Activated T-cell treated with anti-CD3 and anti-CD28 coated beads, Interleukin-2, amount 50 U/mL, for 4 hours (primary cell): ENCODE measurements at regions not wholly inside any gene's neighbourhood (a gene's known extent, or its start where the extent isn't known, plus 50 kb on each side); places are given as distances from the start of the nearest gene placed in this dataset.
"Not testable (repeated sequence)": the region's sequence is repeated elsewhere in the genome, so short reads cannot be mapped to it uniquely, and the experiment has no call there.

ENCODE experiments used
- ATAC-seq, 2 donors: fragments of 200-7000 bp; cut with Tn5 transposase; one replicate each; pipeline ENCODE4 v1.10.0; 2021
- DNase-seq: peaks from one replicate; pipeline ENCODE4 v3.0.0-alpha.2; 2020
- H3K27me3 Mint-ChIP-seq: one replicate; pipeline ENCODE4 v1.8.0; 2021; ENCODE audit warnings: low read depth, mixed read lengths
- H3K36me3 Mint-ChIP-seq: one replicate; pipeline ENCODE4 v1.8.0; 2022; ENCODE audit warnings: mixed read lengths; ENCODE audit not compliant: insufficient read depth
- H3K4me1 Mint-ChIP-seq: one replicate; pipeline ENCODE4 v1.8.0; 2021; ENCODE audit warnings: low read depth, mixed read lengths
- H3K4me3 Mint-ChIP-seq: one replicate; pipeline ENCODE4 v1.8.0; 2021; ENCODE audit warnings: mild to moderate bottlenecking, moderate library complexity, mixed read lengths
- H3K9me3 Mint-ChIP-seq: one replicate; pipeline ENCODE4 v1.8.0; 2021; ENCODE audit warnings: mixed read lengths

DNA sequence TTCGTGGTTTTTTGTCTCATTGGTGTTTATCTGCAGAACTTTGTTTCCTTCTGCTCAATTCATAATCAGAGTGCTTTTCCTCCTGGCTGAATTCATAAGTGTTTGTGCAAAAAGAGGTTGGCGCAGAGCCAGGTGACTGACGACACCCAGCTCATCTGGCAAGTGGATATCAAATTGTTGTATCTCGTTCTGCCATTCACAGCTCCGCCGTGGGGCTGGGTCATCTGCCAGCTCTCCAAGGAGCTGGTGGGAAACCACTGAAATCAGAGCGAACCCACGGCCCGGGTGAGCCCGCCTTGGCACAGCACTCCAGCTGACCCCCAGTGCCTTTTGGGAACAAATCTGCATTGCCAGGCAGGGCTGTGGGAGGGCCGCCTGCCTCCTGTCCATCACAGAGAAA is 110.7 kb upstream of the DRD5 start:
- not testable (repeated sequence) for DNase-seq, ATAC-seq, H3K36me3 Mint-ChIP-seq, H3K9me3 Mint-ChIP-seq, H3K27me3 Mint-ChIP-seq, H3K4me1 Mint-ChIP-seq, H3K4me3 Mint-ChIP-seq

DNA sequence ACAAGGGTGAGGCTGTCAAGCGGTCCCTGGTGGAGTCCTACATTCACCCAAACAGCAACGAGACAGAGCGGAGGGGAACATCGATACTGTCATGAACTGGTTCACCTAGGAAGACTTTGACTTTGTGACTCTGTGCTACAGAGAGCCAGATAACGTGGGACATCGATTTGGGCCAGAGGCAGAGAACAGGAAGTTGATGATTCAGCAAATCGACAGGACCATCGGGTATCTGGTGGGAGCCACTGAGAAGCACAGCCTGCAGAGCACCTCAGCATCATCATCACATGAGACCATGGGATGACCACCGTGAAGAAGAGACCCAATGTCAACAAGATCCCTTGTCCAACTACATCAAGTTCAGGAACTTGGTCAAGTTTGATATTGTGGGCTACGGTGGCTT is 104.1 kb upstream of the DRD5 start:
- not testable (repeated sequence) for H3K4me3 Mint-ChIP-seq, H3K27me3 Mint-ChIP-seq, H3K9me3 Mint-ChIP-seq, H3K4me1 Mint-ChIP-seq, H3K36me3 Mint-ChIP-seq, ATAC-seq, DNase-seq

DNA sequence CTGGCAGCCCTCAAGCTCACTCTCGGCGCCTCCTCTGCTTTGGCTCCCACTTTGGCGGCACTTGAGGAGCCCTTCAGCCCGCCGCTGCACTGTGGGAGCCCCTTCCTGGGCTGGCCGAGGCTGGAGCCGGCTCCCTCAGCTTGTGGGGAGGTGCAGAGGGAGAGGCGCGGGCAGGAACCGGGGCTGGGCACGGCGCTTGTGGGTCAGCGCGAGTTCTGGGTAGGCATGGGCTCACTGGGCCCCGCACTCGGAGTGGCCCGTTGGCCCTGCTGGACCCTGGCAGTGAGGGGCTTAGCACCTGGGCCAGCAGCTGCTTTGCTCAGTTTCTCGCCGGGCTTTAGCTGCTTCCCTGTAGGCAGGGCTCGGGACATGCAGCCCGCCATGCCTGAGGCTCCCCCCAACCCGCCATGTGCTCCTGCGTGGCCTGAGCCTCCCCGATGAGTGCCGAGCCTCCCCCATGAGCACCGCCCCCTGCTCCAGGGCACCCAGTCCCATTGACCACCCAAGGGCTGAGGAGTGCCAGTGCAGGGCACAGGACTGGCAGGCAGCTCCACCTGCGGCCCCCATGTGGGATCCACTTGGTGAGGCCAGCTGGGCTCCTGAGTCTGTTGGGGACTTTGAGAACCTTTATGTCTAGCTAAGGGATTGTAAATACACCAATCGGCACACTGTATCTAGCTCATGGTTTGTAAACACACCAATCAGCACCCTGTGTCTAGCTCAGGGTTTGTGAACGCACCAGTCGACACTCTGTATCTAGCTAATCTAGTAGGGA is 101.5 kb upstream of the DRD5 start:
- no peak for ATAC-seq
- no peaks in the 10 kb centered on the region for H3K4me1 Mint-ChIP-seq
- peaks cover 4% of the 10 kb centered on the region for H3K27me3 Mint-ChIP-seq
- no peaks in the 10 kb centered on the region for H3K36me3 Mint-ChIP-seq
- no peak overlapping the region for H3K4me3 Mint-ChIP-seq
- no peak for DNase-seq
- no peaks in the 10 kb centered on the region for H3K9me3 Mint-ChIP-seq

DNA sequence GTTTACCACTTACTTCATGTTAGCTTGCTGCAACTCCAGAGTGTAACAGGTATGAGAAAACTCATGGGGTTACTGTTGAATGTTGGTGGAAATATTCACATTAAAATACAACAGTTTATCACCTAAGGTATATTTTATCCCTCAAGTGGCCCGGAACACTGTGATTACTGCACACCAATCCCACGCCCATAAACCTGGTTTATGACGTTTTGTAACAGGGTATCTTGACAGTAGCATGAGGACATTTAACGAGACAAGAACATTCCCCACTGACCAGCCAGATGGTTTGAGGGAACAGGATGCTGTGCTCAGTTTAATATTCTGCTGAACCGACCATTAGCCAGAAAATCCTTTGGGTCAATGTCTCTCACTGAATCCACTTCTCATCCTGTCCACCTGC is 98.3 kb upstream of the DRD5 start:
- not testable (repeated sequence) for H3K9me3 Mint-ChIP-seq, ATAC-seq, H3K36me3 Mint-ChIP-seq, H3K4me1 Mint-ChIP-seq, DNase-seq, H3K4me3 Mint-ChIP-seq, H3K27me3 Mint-ChIP-seq

GRCh38 chr4:9685016-9685415 is 96.4 kb upstream of the DRD5 start:
- H3K36me3 Mint-ChIP-seq, H3K9me3 Mint-ChIP-seq, ATAC-seq, DNase-seq, H3K27me3 Mint-ChIP-seq, H3K4me1 Mint-ChIP-seq, H3K4me3 Mint-ChIP-seq: not testable (repeated sequence)

- peaks cover 1% of the 10 kb centered on the region for H3K27me3 Mint-ChIP-seq
- H3K4me1 Mint-ChIP-seq: peaks cover under 1% of the 10 kb centered on the region
- no peaks in the 10 kb centered on the region for H3K36me3 Mint-ChIP-seq
- H3K4me3 Mint-ChIP-seq: no peak overlapping the region
- DNase-seq (no peak), ATAC-seq (no peak)
- no peaks in the 10 kb centered on the region for H3K9me3 Mint-ChIP-seq
These were observed 95.7 kb upstream of the DRD5 start for GRCh38 chr4:9685692-9686091.

DNA sequence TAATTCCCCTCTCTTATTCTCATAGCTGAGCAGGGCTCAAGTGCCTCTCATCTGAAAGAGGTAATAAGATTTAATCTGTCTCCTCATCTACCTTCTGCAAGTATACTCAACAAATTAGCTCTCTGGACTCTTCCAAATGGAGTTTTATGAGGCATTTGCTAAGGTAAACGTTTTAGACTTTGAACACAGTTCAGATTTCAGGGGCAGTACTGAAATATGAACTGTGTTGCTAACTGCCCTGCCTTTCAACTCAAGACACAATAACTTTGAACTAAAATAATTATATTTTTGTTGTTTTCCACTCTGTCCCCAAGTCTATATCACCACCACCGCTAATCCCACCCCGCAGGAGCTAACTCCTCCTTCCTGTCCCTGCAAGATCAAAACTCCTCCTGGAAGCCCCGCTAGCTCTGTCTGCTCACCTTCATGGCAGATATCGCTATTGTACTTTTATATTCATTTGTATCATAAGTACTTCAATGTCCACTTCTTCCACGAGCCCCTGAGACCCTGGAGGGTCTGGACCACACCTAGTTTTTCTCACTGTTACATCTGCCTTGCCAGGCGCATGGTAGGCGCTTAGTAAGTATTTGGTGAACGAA is 90.7 kb upstream of the DRD5 start:
- H3K27me3 Mint-ChIP-seq, DNase-seq, H3K36me3 Mint-ChIP-seq, ATAC-seq, H3K9me3 Mint-ChIP-seq: not testable (repeated sequence)
- Mint-ChIP-seq H3K4me3 (peak overlapping the region; percentile 79), H3K4me1 (peaks cover 18% of the 10 kb centered on the region)

GRCh38 chr4:9691238-9692065 is 90.0 kb upstream of the DRD5 start:
- Mint-ChIP-seq H3K4me1 (peaks cover 18% of the 10 kb centered on the region), H3K4me3 (peak overlapping the region; percentile 79), H3K9me3 (no peaks in the 10 kb centered on the region), H3K27me3 (no peaks in the 10 kb centered on the region), H3K36me3 (no peaks in the 10 kb centered on the region)
- DNase-seq: peak; percentile 85
- ATAC-seq: peak; percentile 100

DNA sequence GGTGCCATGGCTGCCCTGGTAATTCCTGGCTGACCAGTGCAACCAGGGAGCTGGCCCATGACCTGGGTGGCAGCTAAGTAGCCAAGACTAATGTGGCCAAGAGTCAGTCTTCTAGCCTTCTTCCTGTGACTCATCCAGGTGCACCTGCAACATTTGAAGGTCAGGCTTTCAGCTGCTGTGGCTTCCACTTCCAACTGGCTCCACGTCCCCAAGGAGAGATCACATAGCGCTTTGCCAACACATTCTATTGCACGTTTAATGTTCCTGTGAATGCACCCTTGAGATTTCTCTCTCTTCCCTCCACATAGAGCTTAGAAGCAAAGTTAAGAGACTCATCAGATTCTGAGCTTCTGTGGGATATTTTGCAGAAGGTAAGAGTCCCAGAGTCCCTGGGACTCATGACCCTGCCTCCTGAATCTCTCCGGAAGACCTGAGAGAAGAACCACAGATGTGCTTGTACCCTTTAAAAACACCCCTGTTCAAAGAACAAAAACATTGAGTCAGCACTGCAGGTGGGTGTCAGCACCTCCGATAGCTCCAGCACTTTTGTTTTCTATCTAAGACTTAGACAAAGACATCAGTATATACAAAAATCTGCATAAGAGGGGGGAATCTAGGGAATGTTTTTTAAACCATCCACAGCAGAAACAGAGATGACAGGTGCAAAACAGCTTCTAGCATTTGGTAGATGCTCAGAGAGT is 88.5 kb upstream of the DRD5 start:
- DNase-seq, H3K4me3 Mint-ChIP-seq, H3K27me3 Mint-ChIP-seq, ATAC-seq, H3K9me3 Mint-ChIP-seq, H3K36me3 Mint-ChIP-seq: not testable (repeated sequence)
- H3K4me1 Mint-ChIP-seq: peaks cover 18% of the 10 kb centered on the region

- not testable (repeated sequence) for DNase-seq, H3K9me3 Mint-ChIP-seq, H3K4me3 Mint-ChIP-seq, H3K27me3 Mint-ChIP-seq, ATAC-seq, H3K36me3 Mint-ChIP-seq
- H3K4me1 Mint-ChIP-seq: peaks cover 18% of the 10 kb centered on the region
These were observed 87.0 kb upstream of the DRD5 start for GRCh38 chr4:9694403-9694802.

DNA sequence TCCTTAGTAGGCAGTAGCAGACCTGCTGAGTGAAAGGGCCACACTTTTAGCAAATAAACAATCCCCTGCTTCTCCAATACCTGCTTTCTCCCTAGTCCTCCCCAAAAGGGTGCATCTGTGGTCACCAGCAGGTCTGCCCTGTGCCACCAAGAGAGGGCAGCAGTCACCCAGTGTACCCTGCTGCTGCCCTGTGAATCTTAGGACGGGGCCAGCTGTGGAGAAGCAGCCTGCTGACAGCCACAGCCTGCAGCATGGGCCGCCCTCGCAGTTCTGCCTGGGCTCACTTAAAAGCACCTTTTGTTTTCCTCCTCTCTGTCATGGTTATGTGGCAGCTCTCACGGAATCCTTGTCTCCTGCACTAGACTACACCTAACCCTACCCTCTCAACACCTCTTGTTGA is 85.4 kb upstream of the DRD5 start:
- not testable (repeated sequence) for H3K4me3 Mint-ChIP-seq, H3K36me3 Mint-ChIP-seq, H3K9me3 Mint-ChIP-seq, DNase-seq, H3K27me3 Mint-ChIP-seq, ATAC-seq
- H3K4me1 Mint-ChIP-seq: peaks cover 14% of the 10 kb centered on the region

DNA sequence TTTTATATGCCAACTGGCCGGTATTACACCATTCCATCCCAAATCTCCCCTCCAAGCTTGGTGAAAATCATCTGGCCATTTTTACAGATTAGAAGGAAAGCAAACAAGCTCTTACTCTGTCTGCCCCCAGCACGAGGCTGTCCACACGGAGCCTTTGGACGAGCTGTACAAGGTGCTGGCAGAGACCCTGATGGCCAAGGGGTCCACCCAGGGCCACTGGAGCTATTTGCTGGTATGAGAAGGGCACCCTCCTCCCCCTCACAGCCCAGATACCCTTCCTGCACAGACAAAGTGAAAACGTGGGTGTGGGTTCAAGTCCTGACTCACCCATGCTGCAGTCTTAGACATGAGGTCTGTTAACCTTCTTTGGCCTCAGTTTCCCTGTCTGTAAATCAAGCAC is 84.9 kb upstream of the DRD5 start:
- H3K9me3 Mint-ChIP-seq: not testable (repeated sequence)

DNA sequence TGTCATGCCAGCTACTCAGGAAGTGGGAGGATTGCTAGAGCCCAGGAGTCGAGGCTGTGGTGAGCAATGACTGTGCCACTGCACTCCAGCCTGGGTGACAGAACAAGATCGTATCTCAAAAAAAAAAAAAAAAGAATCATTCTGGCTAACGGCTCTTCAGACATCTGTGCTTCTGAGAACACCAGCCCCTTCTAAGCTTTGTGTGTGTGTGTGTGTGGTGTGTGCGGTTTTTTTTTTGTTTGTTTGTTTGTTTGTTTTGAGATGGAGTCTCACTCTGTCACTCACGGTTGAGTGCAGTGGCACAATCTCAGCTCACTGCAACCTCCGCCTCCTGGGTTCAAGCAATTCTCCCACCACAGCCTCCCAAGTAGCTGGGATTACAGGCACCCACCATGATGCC is 79.4 kb upstream of the DRD5 start:
- H3K4me1 Mint-ChIP-seq: peaks cover 13% of the 10 kb centered on the region
- H3K36me3 Mint-ChIP-seq, H3K27me3 Mint-ChIP-seq, H3K4me3 Mint-ChIP-seq, H3K9me3 Mint-ChIP-seq, DNase-seq, ATAC-seq: not testable (repeated sequence)

More for the DNA sequence above, 84.9 kb upstream of the DRD5 start:
- peaks cover 12% of the 10 kb centered on the region for H3K4me1 Mint-ChIP-seq
- H3K36me3 Mint-ChIP-seq, ATAC-seq, H3K27me3 Mint-ChIP-seq, DNase-seq, H3K4me3 Mint-ChIP-seq: not testable (repeated sequence)

GRCh38 chr4:9702696-9703095 is 78.7 kb upstream of the DRD5 start:
- not testable (repeated sequence) for H3K9me3 Mint-ChIP-seq, DNase-seq, ATAC-seq, H3K36me3 Mint-ChIP-seq, H3K27me3 Mint-ChIP-seq, H3K4me3 Mint-ChIP-seq
- H3K4me1 Mint-ChIP-seq: peaks cover 13% of the 10 kb centered on the region
